ENCODE measurements at regions not wholly inside any gene's neighbourhood (a gene's known extent, or its start where the extent isn't known, plus 50 kb on each side); places are given as distances from the start of the nearest gene placed in this dataset.
"Not testable (repeated sequence)": the region's sequence is repeated elsewhere in the genome, so short reads cannot be mapped to it uniquely, and the experiment has no call there.

DNA sequence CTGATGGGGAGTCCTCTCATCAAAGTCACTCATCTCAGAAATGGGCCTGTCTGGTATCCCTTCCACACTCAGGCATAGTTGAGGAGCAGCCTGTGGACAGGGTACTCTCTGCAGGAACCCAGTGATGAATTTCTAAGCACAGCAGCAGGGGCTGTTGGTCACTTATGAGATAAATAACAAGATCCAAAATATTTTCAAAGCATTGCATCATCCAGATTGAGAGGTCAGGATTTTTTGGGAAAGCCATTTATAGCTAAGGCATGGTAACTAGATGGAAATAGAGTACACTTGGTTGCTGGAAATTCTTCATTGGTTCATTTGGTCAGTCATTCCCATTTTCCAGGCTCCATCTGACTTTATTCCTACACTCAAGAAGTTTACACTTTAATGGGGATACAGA, 246.8 kb upstream of the RAI14 start:
- H3K4me1 ChIP-seq = peaks cover 45% of the 10 kb centered on the region
- H3K36me3 ChIP-seq (replicated peaks) = no peaks in the 10 kb centered on the region
- DNase-seq (ENCODE audit: low spot score in 2 of 2) = no peak
- in situ Hi-C loops (cut with MboI; ENCODE audit: low sequenced_read_pairs) = no loop called here
- H3K27me3 ChIP-seq (ENCODE audit: low read depth) = no peaks in the 10 kb centered on the region
- H3K4me3 ChIP-seq = no peak overlapping the region
- H3K9me3 ChIP-seq = no peaks in the 10 kb centered on the region

- no peak overlapping the region for H3K4me3 ChIP-seq
- H3K27me3 ChIP-seq (ENCODE audit: low read depth) = no peaks in the 10 kb centered on the region
- no peaks in the 10 kb centered on the region for H3K9me3 ChIP-seq
- in situ Hi-C loops (cut with MboI; ENCODE audit: low sequenced_read_pairs) = no loop called here
- H3K36me3 ChIP-seq (replicated peaks) = no peaks in the 10 kb centered on the region
- H3K4me1 ChIP-seq = peaks cover 57% of the 10 kb centered on the region
- peak; percentile 75 to 98 for DNase-seq (ENCODE audit: low spot score in 2 of 2)
Measured at GRCh38 chr5:34410411-34411139, 245.6 kb upstream of the RAI14 start.

DNA sequence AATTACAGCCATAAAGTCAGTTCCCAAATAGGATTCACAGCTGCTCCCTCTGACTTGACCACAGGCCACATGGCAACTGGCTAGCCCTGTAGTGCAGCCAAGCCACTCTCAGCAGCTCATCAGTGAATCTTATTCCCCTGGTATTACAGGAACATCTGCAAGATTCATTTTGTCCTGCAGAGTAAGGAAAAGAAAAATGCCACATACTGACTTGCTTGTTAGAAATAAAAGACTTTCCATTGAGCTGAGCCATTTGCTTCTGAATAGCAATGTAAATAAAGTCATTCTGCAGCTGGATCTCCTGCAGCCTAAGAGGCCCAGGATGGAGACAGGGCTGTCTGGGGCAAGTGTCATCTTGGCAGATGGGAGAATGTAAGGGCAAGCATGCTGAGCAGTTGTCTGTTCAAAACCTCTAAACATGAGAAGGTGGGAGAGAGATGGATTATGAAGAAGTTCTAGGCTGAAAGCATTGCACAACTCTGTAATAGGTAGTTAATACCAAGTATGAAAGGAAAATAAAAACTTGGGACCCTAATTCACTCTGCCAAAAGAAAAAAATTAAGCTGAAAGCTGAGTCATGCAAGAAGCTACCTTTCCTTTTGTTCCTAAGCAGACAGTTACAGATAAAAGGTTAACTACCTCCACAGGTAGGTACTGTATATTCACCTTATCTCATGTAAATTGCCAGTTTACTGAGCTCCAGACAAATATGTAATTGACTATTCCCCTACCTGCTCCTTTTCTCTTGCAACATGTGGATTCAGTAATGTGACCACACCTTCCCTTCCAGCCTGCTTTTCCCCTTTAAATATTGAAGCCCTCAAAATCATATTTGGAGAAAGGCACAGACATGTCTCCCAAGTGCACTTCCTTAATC, 244.4 kb upstream of the RAI14 start:
- Histone ChIP-seq H3K4me3 (no peak overlapping the region), H3K9me3 (no peaks in the 10 kb centered on the region), H3K4me1 (peaks cover 66% of the 10 kb centered on the region), H3K36me3 (replicated peaks) (no peaks in the 10 kb centered on the region), H3K27me3 (ENCODE audit: low read depth) (no peaks in the 10 kb centered on the region)
- peak; percentile 68 to 90 for DNase-seq (ENCODE audit: low spot score in 2 of 2)
- in situ Hi-C loops (cut with MboI; ENCODE audit: low sequenced_read_pairs) = no loop called here

- in situ Hi-C loops (cut with MboI; ENCODE audit: low sequenced_read_pairs) = no loop called here
- Histone ChIP-seq H3K36me3 (replicated peaks) (no peaks in the 10 kb centered on the region), H3K9me3 (no peaks in the 10 kb centered on the region), H3K4me3 (no peak overlapping the region), H3K4me1 (peaks cover 73% of the 10 kb centered on the region), H3K27me3 (ENCODE audit: low read depth) (no peaks in the 10 kb centered on the region)
- DNase-seq (ENCODE audit: low spot score in 2 of 2) = peak in 1 of 2 experiments; percentile 19
Measured at GRCh38 chr5:34412736-34413135, 243.4 kb upstream of the RAI14 start.

- peaks cover 2% of the 10 kb centered on the region; the same call in 1 of the 2 replicates for H3K9me3 ChIP-seq
- no peaks in the 10 kb centered on the region for H3K36me3 ChIP-seq (replicated peaks)
- DNase-seq (ENCODE audit: low spot score in 2 of 2) = peak; percentile 48 to 78
- H3K4me1 ChIP-seq = peaks cover 61% of the 10 kb centered on the region
- H3K27me3 ChIP-seq (ENCODE audit: low read depth) = no peaks in the 10 kb centered on the region
- in situ Hi-C loops (cut with MboI; ENCODE audit: low sequenced_read_pairs) = no loop called here
- H3K4me3 ChIP-seq = no peak overlapping the region
Measured at GRCh38 chr5:34415559-34416198, 240.4 kb upstream of the RAI14 start.

- Histone ChIP-seq H3K4me1 (peaks cover 52% of the 10 kb centered on the region), H3K27me3 (ENCODE audit: low read depth) (no peaks in the 10 kb centered on the region), H3K36me3 (replicated peaks) (no peaks in the 10 kb centered on the region), H3K4me3 (no peak overlapping the region), H3K9me3 (peaks cover 2% of the 10 kb centered on the region; the same call in 1 of the 2 replicates)
- in situ Hi-C loops (cut with MboI; ENCODE audit: low sequenced_read_pairs) = no loop called here
- peak in 1 of 2 experiments; percentile 87 for DNase-seq (ENCODE audit: low spot score in 2 of 2)
Measured at GRCh38 chr5:34416501-34417008, 239.6 kb upstream of the RAI14 start.

- peaks cover 26% of the 10 kb centered on the region for H3K4me1 ChIP-seq
- DNase-seq (ENCODE audit: low spot score in 2 of 2); H3K36me3 ChIP-seq (replicated peaks); H3K9me3 ChIP-seq; H3K27me3 ChIP-seq (ENCODE audit: low read depth); H3K4me3 ChIP-seq; in situ Hi-C loops (cut with MboI; ENCODE audit: low sequenced_read_pairs): not testable (repeated sequence)
Measured at GRCh38 chr5:34420191-34420590, 235.9 kb upstream of the RAI14 start.

DNA sequence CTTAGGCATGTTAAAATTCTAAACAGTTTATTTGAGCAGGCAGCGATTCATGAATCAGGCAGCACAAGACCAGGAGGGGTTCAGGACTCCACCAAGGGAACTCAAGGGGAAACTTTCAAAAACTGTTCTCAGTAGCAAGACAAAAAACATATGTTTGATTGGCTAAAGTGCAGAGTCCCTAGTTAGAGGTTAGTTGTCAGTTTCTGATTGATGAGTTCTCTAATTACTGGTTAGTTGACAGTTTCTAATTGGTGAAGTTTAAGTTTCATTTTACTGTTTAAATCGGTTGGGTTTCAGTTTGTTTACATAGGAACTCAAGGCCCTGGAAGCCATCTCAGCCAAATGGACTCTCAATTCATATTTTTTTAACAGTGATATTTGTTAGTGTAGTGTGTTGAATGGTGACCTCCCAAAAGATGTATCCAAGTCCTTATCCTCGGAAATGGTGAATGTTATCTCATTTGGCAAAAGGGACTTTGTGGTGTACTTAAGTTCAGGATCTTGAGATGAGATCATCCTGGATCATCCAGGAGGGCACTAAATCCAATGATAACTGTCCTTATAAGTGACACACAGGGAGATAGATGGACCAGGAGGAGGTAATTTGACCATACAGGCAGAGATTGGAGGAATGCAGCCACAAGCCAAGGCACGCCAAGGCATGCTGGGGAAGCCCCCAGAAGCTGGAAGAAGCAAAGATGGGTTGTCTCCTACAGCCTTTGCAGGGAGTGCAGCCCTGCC, 219.2 kb upstream of the RAI14 start:
- Histone ChIP-seq H3K27me3 (ENCODE audit: low read depth) (no peaks in the 10 kb centered on the region), H3K9me3 (no peaks in the 10 kb centered on the region), H3K36me3 (replicated peaks) (no peaks in the 10 kb centered on the region), H3K4me3 (no peak overlapping the region), H3K4me1 (no peaks in the 10 kb centered on the region)
- in situ Hi-C loops (cut with MboI; ENCODE audit: low sequenced_read_pairs) = no loop called here
- DNase-seq (ENCODE audit: low spot score in 2 of 2) = no peak

GRCh38 chr5:34439601-34440000, 216.5 kb upstream of the RAI14 start:
- no peaks in the 10 kb centered on the region for H3K27me3 ChIP-seq (ENCODE audit: low read depth)
- DNase-seq (ENCODE audit: low spot score in 2 of 2) = no peak
- no peak overlapping the region for H3K4me3 ChIP-seq
- no peaks in the 10 kb centered on the region for H3K9me3 ChIP-seq
- in situ Hi-C loops (cut with MboI; ENCODE audit: low sequenced_read_pairs) = no loop called here
- H3K36me3 ChIP-seq (replicated peaks) = no peaks in the 10 kb centered on the region
- no peaks in the 10 kb centered on the region for H3K4me1 ChIP-seq

- H3K27me3 ChIP-seq (ENCODE audit: low read depth); H3K4me3 ChIP-seq; H3K36me3 ChIP-seq (replicated peaks); H3K9me3 ChIP-seq; H3K4me1 ChIP-seq; in situ Hi-C loops (cut with MboI; ENCODE audit: low sequenced_read_pairs); DNase-seq (ENCODE audit: low spot score in 2 of 2): not testable (repeated sequence)
Measured at GRCh38 chr5:34441767-34442166, 214.4 kb upstream of the RAI14 start.

- no peaks in the 10 kb centered on the region for H3K36me3 ChIP-seq (replicated peaks)
- in situ Hi-C loops (cut with MboI; ENCODE audit: low sequenced_read_pairs) = no loop called here
- no peaks in the 10 kb centered on the region for H3K9me3 ChIP-seq
- H3K4me3 ChIP-seq = no peak overlapping the region
- no peaks in the 10 kb centered on the region for H3K27me3 ChIP-seq (ENCODE audit: low read depth)
- no peak for DNase-seq (ENCODE audit: low spot score in 2 of 2)
- peaks cover 4% of the 10 kb centered on the region; the same call in 1 of the 2 replicates for H3K4me1 ChIP-seq
Measured at GRCh38 chr5:34447424-34447823, 208.7 kb upstream of the RAI14 start.

- no peak for DNase-seq (ENCODE audit: low spot score in 2 of 2)
- in situ Hi-C loops (cut with MboI; ENCODE audit: low sequenced_read_pairs) = no loop called here
- H3K9me3 ChIP-seq = no peaks in the 10 kb centered on the region
- no peak overlapping the region for H3K4me3 ChIP-seq
- H3K36me3 ChIP-seq (replicated peaks) = no peaks in the 10 kb centered on the region
- H3K27me3 ChIP-seq (ENCODE audit: low read depth) = no peaks in the 10 kb centered on the region
- H3K4me1 ChIP-seq = peaks cover 4% of the 10 kb centered on the region; the same call in 1 of the 2 replicates
Measured at GRCh38 chr5:34449639-34450038, 206.5 kb upstream of the RAI14 start.

DNA sequence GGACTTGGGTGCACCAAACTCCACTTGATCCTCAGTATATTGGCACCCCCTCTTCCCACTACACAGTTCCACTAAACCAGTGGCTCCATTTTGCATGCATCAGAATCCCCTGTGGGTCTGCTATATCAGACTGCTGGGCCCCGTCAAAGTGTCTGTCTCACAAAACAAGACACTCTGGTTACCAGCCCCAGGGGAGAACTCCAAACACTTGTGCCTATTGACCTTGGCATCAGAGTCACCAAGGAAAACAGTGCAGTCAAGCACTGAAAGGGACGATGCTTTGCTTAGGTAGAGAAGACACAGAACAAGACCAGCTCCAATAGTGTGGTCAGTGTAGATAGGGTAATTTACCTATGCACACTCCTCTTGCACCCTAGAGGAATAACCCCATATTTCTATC, 205.8 kb upstream of the RAI14 start:
- Histone ChIP-seq H3K4me3 (no peak overlapping the region), H3K36me3 (replicated peaks) (no peaks in the 10 kb centered on the region), H3K9me3 (no peaks in the 10 kb centered on the region), H3K27me3 (ENCODE audit: low read depth) (no peaks in the 10 kb centered on the region), H3K4me1 (peaks cover 4% of the 10 kb centered on the region; the same call in 1 of the 2 replicates)
- DNase-seq (ENCODE audit: low spot score in 2 of 2) = no peak
- in situ Hi-C loops (cut with MboI; ENCODE audit: low sequenced_read_pairs) = no loop called here
